T-cell (primary cell): ENCODE measurements at regions not wholly inside any gene's neighbourhood (a gene's known extent, or its start where the extent isn't known, plus 50 kb on each side); places are given as distances from the start of the nearest gene placed in this dataset.

Source experiments
- ATAC-seq, 4 experiments: fragments of 200-7000 bp in 3 of 4; fragments of 150-1000 bp in 1 of 4; cut with Tn5 transposase; replicated peaks in 1 of 4; 1 replicate in 3 of 4; 2 replicates in 1 of 4; pipeline ENCODE4 v1.10.0; 2021; ENCODE audit warnings: moderate library complexity in 3 of 4, mild to moderate bottlenecking in 2 of 4, moderate number of reproducible peaks in 1 of 4
- CTCF ChIA-PET, 2 donors: fragments of 300-600 bp; sonication (Branson Sonifier 250); formaldehyde crosslinking; loops; one replicate each; lab custom pipeline; 2022; ENCODE audit warnings: antibody characterized with exemption in 2 of 2; lab: Charles Lee
- POLR2A ChIA-PET, 2 donors: fragments of 300-600 bp; sonication (Branson Sonifier 250); formaldehyde crosslinking; loops; one replicate each; lab custom pipeline; 2022; ENCODE audit warnings: antibody characterized with exemption in 2 of 2; lab: Charles Lee
- DNase-seq, 35 experiments: peaks; one replicate each; pipeline versions ENCODE4 v3.0.0 to v3.0.0-alpha.2; 2013 to 2023
- H3K27ac ChIP-seq: one replicate; pipeline ENCODE4 v1.5.1; 2013; ENCODE audit warnings: low read length
- H3K27me3 ChIP-seq, 2 experiments: replicated peaks in 1 of 2; 1 replicate in 1 of 2; 2 replicates in 1 of 2; pipeline versions ENCODE4 v1.6.1 to v1.7.0; 2013; ENCODE audit warnings: low read length in 1 of 2, mixed read lengths in 1 of 2; ENCODE audit not compliant: control insufficient read depth in 2 of 2, insufficient read depth in 2 of 2; ENCODE audit errors: extremely low read depth in 1 of 2
- H3K36me3 ChIP-seq, 2 donors: 1 replicate in 1 of 2; 2 replicates in 1 of 2; pipeline versions ENCODE4 v1.6.1 to v1.7.0; 2013; ENCODE audit warnings: low read length in 1 of 2; ENCODE audit not compliant: control insufficient read depth in 2 of 2, insufficient read depth in 1 of 2; ENCODE audit errors: extremely low read depth in 1 of 2
- H3K4me1 ChIP-seq, 2 experiments: 1 replicate in 1 of 2; 2 replicates in 1 of 2; pipeline versions ENCODE4 v1.6.1 to v1.7.0; 2013; ENCODE audit warnings: low read length in 2 of 2, mixed read lengths in 1 of 2; ENCODE audit not compliant: insufficient read depth in 2 of 2, control insufficient read depth in 1 of 2; ENCODE audit errors: extremely low read depth in 1 of 2
- H3K4me3 ChIP-seq, 2 donors: 1 replicate in 1 of 2; 2 replicates in 1 of 2; pipeline versions ENCODE4 v1.5.1 to v1.7.0; 2013; ENCODE audit warnings: mild to moderate bottlenecking in 2 of 2, low read length in 1 of 2, moderate library complexity in 1 of 2; ENCODE audit not compliant: control insufficient read depth in 1 of 2; ENCODE audit errors: extremely low read depth in 1 of 2
- H3K9me3 ChIP-seq: 2 replicates; pipeline ENCODE4 v1.7.0; 2013
- H3K27ac Mint-ChIP-seq, 2 donors: one replicate each; pipeline ENCODE4 v1.8.0; 2020 to 2021; ENCODE audit warnings: mild to moderate bottlenecking in 2 of 2, mixed read lengths in 2 of 2
- H3K27me3 Mint-ChIP-seq, 2 donors: one replicate each; pipeline ENCODE4 v1.8.0; 2021 to 2022; ENCODE audit warnings: mixed read lengths in 2 of 2
- H3K36me3 Mint-ChIP-seq: one replicate; pipeline ENCODE4 v1.8.0; 2021; ENCODE audit warnings: mixed read lengths
- H3K4me1 Mint-ChIP-seq, 3 donors: one replicate each; pipeline ENCODE4 v1.8.0; 2020 to 2022; ENCODE audit warnings: mixed read lengths in 3 of 3, mild to moderate bottlenecking in 1 of 3
- H3K4me3 Mint-ChIP-seq, 3 donors: one replicate each; pipeline ENCODE4 v1.8.0; 2020 to 2022; ENCODE audit warnings: mild to moderate bottlenecking in 3 of 3, mixed read lengths in 3 of 3, moderate library complexity in 3 of 3
- H3K9me3 Mint-ChIP-seq, 3 donors: one replicate each; pipeline ENCODE4 v1.8.0; 2020 to 2022; ENCODE audit warnings: mixed read lengths in 3 of 3
- WGBS: methylation state at CpG from one replicate; pipeline ENCODE4 v1.1.5; 2013; ENCODE audit warnings: missing lambda C conversion rate; ENCODE audit not compliant: insufficient coverage; 5-methylcytosine and 5-hydroxymethylcytosine counted together

GRCh38 chrX:4225086-4225485 lies 511.6 kb upstream of the PRKX start:
- no peak overlapping the region for H3K27ac Mint-ChIP-seq
- H3K9me3 Mint-ChIP-seq, result peaks cover 5 to 24% (median 8%) of the 10 kb centered on the region in 3 donors
- no peaks in the 10 kb centered on the region for H3K9me3 ChIP-seq
- no peak for DNase-seq
- H3K27ac ChIP-seq, result no peak overlapping the region
- no CpG with 5 or more reads among the region's 2 CpGs for WGBS
- ChIA-PET POLR2A (no interaction called here), CTCF (interaction anchor here in 1 of 2 donors (0.6 kb wide), 1 partner anchor 228 kb away, joined by 5 read pairs; no protein-coding TSS in a partner anchor)
- H3K4me3 Mint-ChIP-seq, result no peak overlapping the region
- H3K4me1 Mint-ChIP-seq, result no peaks in the 10 kb centered on the region
- H3K4me3 ChIP-seq, result no peak overlapping the region
- no peaks in the 10 kb centered on the region for H3K4me1 ChIP-seq
- no peak for ATAC-seq
- no peaks in the 10 kb centered on the region for H3K27me3 ChIP-seq
- H3K36me3 ChIP-seq, result no peaks in the 10 kb centered on the region
- no peaks in the 10 kb centered on the region for H3K36me3 Mint-ChIP-seq
- no peaks in the 10 kb centered on the region for H3K27me3 Mint-ChIP-seq

- Histone ChIP-seq H3K4me3 (no peak overlapping the region), H3K36me3 (no peaks in the 10 kb centered on the region), H3K4me1 (no peaks in the 10 kb centered on the region), H3K9me3 (no peaks in the 10 kb centered on the region), H3K27ac (no peak overlapping the region), H3K27me3 (no peaks in the 10 kb centered on the region)
- no peak for ATAC-seq
- no peaks in the 10 kb centered on the region for H3K36me3 Mint-ChIP-seq
- peaks cover 6 to 44% (median 20%) of the 10 kb centered on the region in 3 donors for H3K9me3 Mint-ChIP-seq
- no peak overlapping the region for H3K27ac Mint-ChIP-seq
- POLR2A ChIA-PET, result no interaction called here
- CTCF ChIA-PET, result no interaction called here
- no peaks in the 10 kb centered on the region for H3K27me3 Mint-ChIP-seq
- WGBS, result 53% methylated on average over 3 of the region's 3 CpGs
- DNase-seq, result no peak
- no peaks in the 10 kb centered on the region for H3K4me1 Mint-ChIP-seq
- H3K4me3 Mint-ChIP-seq, result no peak overlapping the region
These were observed 493.5 kb upstream of the PRKX start for GRCh38 chrX:4206941-4207340.

GRCh38 chrX:4197971-4198370 lies 484.5 kb upstream of the PRKX start:
- H3K4me3 ChIP-seq, result no peak overlapping the region
- H3K27ac ChIP-seq, result no peak overlapping the region
- no peak overlapping the region for H3K27ac Mint-ChIP-seq
- DNase-seq (no peak), ATAC-seq (no peak)
- H3K27me3 Mint-ChIP-seq, result no peaks in the 10 kb centered on the region
- ChIA-PET POLR2A (no interaction called here), CTCF (no interaction called here)
- H3K9me3 Mint-ChIP-seq, result peaks cover 7 to 12% (median 8%) of the 10 kb centered on the region in 3 donors
- H3K4me3 Mint-ChIP-seq, result no peak overlapping the region
- no peaks in the 10 kb centered on the region for H3K36me3 ChIP-seq
- no peaks in the 10 kb centered on the region for H3K4me1 ChIP-seq
- no peaks in the 10 kb centered on the region for H3K9me3 ChIP-seq
- H3K27me3 ChIP-seq, result no peaks in the 10 kb centered on the region
- H3K4me1 Mint-ChIP-seq, result no peaks in the 10 kb centered on the region
- WGBS, result no CpG with 5 or more reads among the region's 6 CpGs
- H3K36me3 Mint-ChIP-seq, result no peaks in the 10 kb centered on the region

- ATAC-seq (no peak), DNase-seq (no peak)
- H3K27ac Mint-ChIP-seq, result no peak overlapping the region
- Histone ChIP-seq H3K27me3 (no peaks in the 10 kb centered on the region), H3K4me3 (no peak overlapping the region), H3K27ac (no peak overlapping the region), H3K9me3 (no peaks in the 10 kb centered on the region), H3K4me1 (no peaks in the 10 kb centered on the region), H3K36me3 (no peaks in the 10 kb centered on the region)
- no peaks in the 10 kb centered on the region for H3K27me3 Mint-ChIP-seq
- peaks cover 4 to 16% (median 12%) of the 10 kb centered on the region in 3 donors for H3K9me3 Mint-ChIP-seq
- ChIA-PET POLR2A (no interaction called here), CTCF (no interaction called here)
- 50% methylated on average over 1 of the region's 6 CpGs for WGBS
- no peaks in the 10 kb centered on the region for H3K36me3 Mint-ChIP-seq
- no peaks in the 10 kb centered on the region for H3K4me1 Mint-ChIP-seq
- no peak overlapping the region for H3K4me3 Mint-ChIP-seq
These were observed 480.2 kb upstream of the PRKX start for GRCh38 chrX:4193500-4194155.

GRCh38 chrX:4186331-4186730 lies 472.9 kb upstream of the PRKX start:
- WGBS, result no CpG with 5 or more reads among the region's 2 CpGs

GRCh38 chrX:4185086-4185485 lies 471.6 kb upstream of the PRKX start:
- POLR2A ChIA-PET, result no interaction called here
- Histone ChIP-seq H3K4me1 (no peaks in the 10 kb centered on the region), H3K27me3 (no peaks in the 10 kb centered on the region), H3K27ac (no peak overlapping the region), H3K9me3 (no peaks in the 10 kb centered on the region), H3K4me3 (no peak overlapping the region), H3K36me3 (no peaks in the 10 kb centered on the region)
- WGBS, result no CpG with 5 or more reads among the region's 4 CpGs
- ATAC-seq (no peak), DNase-seq (no peak)
- Mint-ChIP-seq H3K27ac (no peak overlapping the region), H3K9me3 (peaks cover 0 to 14% (median 8%) of the 10 kb centered on the region in 3 donors), H3K27me3 (no peaks in the 10 kb centered on the region), H3K4me3 (no peak overlapping the region), H3K4me1 (no peaks in the 10 kb centered on the region), H3K36me3 (no peaks in the 10 kb centered on the region)
- CTCF ChIA-PET, result no interaction called here

More at GRCh38 chrX:4186331-4186730, 472.9 kb upstream of the PRKX start:
- H3K27me3 Mint-ChIP-seq, result no peaks in the 10 kb centered on the region
- H3K36me3 ChIP-seq, result no peaks in the 10 kb centered on the region
- H3K27ac Mint-ChIP-seq, result no peak overlapping the region
- ChIA-PET POLR2A (no interaction called here), CTCF (no interaction called here)
- H3K4me1 Mint-ChIP-seq, result no peaks in the 10 kb centered on the region
- peaks cover 0 to 17% (median 10%) of the 10 kb centered on the region in 3 donors for H3K9me3 Mint-ChIP-seq
- no peaks in the 10 kb centered on the region for H3K27me3 ChIP-seq
- no peak for ATAC-seq
- no peak overlapping the region for H3K4me3 ChIP-seq
- H3K4me3 Mint-ChIP-seq, result no peak overlapping the region
- no peak overlapping the region for H3K27ac ChIP-seq
- no peaks in the 10 kb centered on the region for H3K9me3 ChIP-seq
- H3K4me1 ChIP-seq, result no peaks in the 10 kb centered on the region
- no peak for DNase-seq
- no peaks in the 10 kb centered on the region for H3K36me3 Mint-ChIP-seq
